Fibroblast of mammary gland (primary cell): ENCODE measurements at regions not wholly inside any gene's neighbourhood (a gene's known extent, or its start where the extent isn't known, plus 50 kb on each side); places are given as distances from the start of the nearest gene placed in this dataset.

Source experiments
- DNase-seq: peaks from one replicate; pipeline ENCODE4 v3.0.0-alpha.2; 2010; ENCODE audit warnings: low read depth
- H3K4me3 ChIP-seq: 2 replicates; pipeline ENCODE4 v1.5.1; 2011; ENCODE audit warnings: low read depth, mild to moderate bottlenecking, low read length, moderate library complexity; ENCODE audit not compliant: control insufficient read depth
- CTCF ChIP-seq: conservative IDR thresholded peaks from 2 replicates; pipeline ENCODE4 v1.5.1; 2011; ENCODE audit warnings: low read depth, low read length, inconsistent platforms; ENCODE audit not compliant: control insufficient read depth, insufficient read depth

- no peak for TF ChIP-seq CTCF
- no peak for DNase-seq
- H3K4me3 ChIP-seq: no peak overlapping the region
Measured at GRCh38 chr15:37249249-37249648, 148.9 kb upstream of the MEIS2 start.

- no peak overlapping the region for H3K4me3 ChIP-seq
- DNase-seq: no peak
- TF ChIP-seq CTCF: no peak
Measured at GRCh38 chr15:37252530-37252929, 152.2 kb upstream of the MEIS2 start.

- no peak for DNase-seq
- TF ChIP-seq CTCF: no peak
- H3K4me3 ChIP-seq: no peak overlapping the region
Measured at GRCh38 chr15:37253877-37254276, 153.5 kb upstream of the MEIS2 start.

GRCh38 chr15:37260255-37260654 lies 159.9 kb upstream of the MEIS2 start:
- H3K4me3 ChIP-seq: no peak overlapping the region
- DNase-seq: no peak
- no peak for TF ChIP-seq CTCF

GRCh38 chr15:37261685-37262084 lies 161.3 kb upstream of the MEIS2 start:
- DNase-seq: no peak
- H3K4me3 ChIP-seq: no peak overlapping the region
- TF ChIP-seq CTCF: no peak

- TF ChIP-seq CTCF: no peak
- no peak overlapping the region for H3K4me3 ChIP-seq
- no peak for DNase-seq
Measured at GRCh38 chr15:37262922-37263608, 162.7 kb upstream of the MEIS2 start.

GRCh38 chr15:37289109-37289765 lies 188.9 kb upstream of the MEIS2 start:
- no peak overlapping the region for H3K4me3 ChIP-seq
- peak; percentile 49 for TF ChIP-seq CTCF
- DNase-seq: peak; percentile 27
